ENCODE measurements at regions not wholly inside any gene's neighbourhood (a gene's known extent, or its start where the extent isn't known, plus 50 kb on each side); places are given as distances from the start of the nearest gene placed in this dataset.

DNA sequence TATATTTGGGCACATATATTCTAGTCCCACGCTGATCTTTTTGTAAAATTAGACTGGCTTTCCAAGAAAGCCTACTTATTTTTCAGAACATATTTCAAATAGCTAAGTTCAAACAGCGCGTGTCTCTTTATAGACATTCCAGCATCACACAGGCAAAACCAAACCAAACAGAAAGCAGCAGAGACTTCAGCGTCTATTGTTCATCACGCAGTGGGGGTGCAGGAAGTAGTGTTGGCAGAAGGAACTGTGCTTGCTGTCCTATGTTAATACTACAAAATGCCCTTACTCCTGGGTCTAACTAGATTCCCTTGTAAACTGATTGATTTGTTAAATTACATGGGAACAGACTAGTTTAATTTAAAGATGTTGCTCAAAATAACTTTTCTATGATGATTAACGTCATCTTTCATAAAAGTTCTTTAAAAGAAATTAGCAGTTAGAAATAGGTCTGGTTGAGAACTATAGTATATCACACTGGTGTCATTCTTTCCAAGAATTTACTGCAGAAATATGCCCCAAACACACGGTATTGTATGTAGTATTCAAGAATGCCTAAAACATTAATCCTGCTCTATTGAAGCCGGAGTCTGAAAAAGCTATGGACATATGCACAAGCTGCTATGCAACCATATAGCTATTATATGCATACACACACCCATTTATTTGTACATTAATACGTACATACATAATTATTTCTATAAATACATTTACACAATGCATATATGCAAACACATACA is 436.3 kb downstream of the CBLN2 start:
- TF ChIP-seq, protein P1, sequence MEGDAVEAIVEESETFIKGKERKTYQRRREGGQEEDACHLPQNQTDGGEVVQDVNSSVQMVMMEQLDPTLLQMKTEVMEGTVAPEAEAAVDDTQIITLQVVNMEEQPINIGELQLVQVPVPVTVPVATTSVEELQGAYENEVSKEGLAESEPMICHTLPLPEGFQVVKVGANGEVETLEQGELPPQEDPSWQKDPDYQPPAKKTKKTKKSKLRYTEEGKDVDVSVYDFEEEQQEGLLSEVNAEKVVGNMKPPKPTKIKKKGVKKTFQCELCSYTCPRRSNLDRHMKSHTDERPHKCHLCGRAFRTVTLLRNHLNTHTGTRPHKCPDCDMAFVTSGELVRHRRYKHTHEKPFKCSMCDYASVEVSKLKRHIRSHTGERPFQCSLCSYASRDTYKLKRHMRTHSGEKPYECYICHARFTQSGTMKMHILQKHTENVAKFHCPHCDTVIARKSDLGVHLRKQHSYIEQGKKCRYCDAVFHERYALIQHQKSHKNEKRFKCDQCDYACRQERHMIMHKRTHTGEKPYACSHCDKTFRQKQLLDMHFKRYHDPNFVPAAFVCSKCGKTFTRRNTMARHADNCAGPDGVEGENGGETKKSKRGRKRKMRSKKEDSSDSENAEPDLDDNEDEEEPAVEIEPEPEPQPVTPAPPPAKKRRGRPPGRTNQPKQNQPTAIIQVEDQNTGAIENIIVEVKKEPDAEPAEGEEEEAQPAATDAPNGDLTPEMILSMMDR (IDR thresholded peaks at IDR 0.05), result no peak
- TF ChIP-seq, protein P2, sequence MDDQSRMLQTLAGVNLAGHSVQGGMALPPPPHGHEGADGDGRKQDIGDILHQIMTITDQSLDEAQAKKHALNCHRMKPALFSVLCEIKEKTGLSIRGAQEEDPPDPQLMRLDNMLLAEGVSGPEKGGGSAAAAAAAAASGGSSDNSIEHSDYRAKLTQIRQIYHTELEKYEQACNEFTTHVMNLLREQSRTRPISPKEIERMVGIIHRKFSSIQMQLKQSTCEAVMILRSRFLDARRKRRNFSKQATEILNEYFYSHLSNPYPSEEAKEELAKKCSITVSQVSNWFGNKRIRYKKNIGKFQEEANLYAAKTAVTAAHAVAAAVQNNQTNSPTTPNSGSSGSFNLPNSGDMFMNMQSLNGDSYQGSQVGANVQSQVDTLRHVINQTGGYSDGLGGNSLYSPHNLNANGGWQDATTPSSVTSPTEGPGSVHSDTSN (IDR thresholded peaks at IDR 0.05), result no peak
- TF ChIP-seq, protein P3, sequence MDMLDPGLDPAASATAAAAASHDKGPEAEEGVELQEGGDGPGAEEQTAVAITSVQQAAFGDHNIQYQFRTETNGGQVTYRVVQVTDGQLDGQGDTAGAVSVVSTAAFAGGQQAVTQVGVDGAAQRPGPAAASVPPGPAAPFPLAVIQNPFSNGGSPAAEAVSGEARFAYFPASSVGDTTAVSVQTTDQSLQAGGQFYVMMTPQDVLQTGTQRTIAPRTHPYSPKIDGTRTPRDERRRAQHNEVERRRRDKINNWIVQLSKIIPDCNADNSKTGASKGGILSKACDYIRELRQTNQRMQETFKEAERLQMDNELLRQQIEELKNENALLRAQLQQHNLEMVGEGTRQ (IDR thresholded peaks at IDR 0.05), result no peak
- TF ChIP-seq, protein P4, sequence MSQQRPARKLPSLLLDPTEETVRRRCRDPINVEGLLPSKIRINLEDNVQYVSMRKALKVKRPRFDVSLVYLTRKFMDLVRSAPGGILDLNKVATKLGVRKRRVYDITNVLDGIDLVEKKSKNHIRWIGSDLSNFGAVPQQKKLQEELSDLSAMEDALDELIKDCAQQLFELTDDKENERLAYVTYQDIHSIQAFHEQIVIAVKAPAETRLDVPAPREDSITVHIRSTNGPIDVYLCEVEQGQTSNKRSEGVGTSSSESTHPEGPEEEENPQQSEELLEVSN (IDR thresholded peaks at IDR 0.05; ENCODE audit: borderline replicate concordance, low read depth), result no peak
- TF ChIP-seq MYC (IDR thresholded peaks at IDR 0.05; ENCODE audit: borderline replicate concordance, low read length), result no peak
- TF ChIP-seq NR3C1 (IDR thresholded peaks at IDR 0.05), result no peak
- no peak for TF ChIP-seq RCOR1 (IDR thresholded peaks at IDR 0.05; ENCODE audit: low read depth, low read length)
- no peak for TF ChIP-seq EP300 (IDR thresholded peaks at IDR 0.05)
- TF ChIP-seq, protein P5, sequence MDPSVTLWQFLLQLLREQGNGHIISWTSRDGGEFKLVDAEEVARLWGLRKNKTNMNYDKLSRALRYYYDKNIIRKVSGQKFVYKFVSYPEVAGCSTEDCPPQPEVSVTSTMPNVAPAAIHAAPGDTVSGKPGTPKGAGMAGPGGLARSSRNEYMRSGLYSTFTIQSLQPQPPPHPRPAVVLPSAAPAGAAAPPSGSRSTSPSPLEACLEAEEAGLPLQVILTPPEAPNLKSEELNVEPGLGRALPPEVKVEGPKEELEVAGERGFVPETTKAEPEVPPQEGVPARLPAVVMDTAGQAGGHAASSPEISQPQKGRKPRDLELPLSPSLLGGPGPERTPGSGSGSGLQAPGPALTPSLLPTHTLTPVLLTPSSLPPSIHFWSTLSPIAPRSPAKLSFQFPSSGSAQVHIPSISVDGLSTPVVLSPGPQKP (IDR thresholded peaks at IDR 0.05; ENCODE audit: low read depth, low read length), result no peak
